ENCODE measurements at regions not wholly inside any gene's neighbourhood (a gene's known extent, or its start where the extent isn't known, plus 50 kb on each side); places are given as distances from the start of the nearest gene placed in this dataset.

DNA sequence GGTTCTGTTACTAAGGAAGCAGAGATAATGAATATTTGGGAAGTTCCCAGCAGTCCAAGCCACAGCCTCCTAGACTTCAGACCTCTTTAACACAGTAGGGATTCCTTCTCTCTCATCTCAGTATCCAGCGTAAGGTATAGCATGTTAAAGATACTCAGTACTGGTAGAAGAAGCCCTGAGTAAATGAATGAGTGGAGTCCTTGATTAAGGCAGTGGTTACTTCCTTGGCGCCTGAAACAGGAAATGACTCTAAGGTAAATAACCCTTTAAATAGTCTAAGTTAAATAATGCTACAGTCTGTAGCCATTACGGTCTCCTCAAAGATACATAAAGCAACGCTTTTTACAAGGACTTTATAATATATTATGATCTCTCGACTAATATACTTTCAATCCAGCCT, 650.8 kb upstream of the MIR17HG start:
- TF ChIP-seq POLR2A (IDR thresholded peaks at IDR 0.05; ENCODE audit: low read length) (no peak), GATA1 (IDR thresholded peaks at IDR 0.05; ENCODE audit: low read depth, low read length) (no peak)

All from erythroblast (primary cell).